ENCODE measurements at regions not wholly inside any gene's neighbourhood (a gene's known extent, or its start where the extent isn't known, plus 50 kb on each side); places are given as distances from the start of the nearest gene placed in this dataset.

- ChIA-PET POLR2A (no interaction called here), CTCF (no interaction called here)
- DNase-seq (ENCODE audit: low read depth): no peak
- Histone ChIP-seq H3K27me3 (ENCODE audit: control insufficient read depth, insufficient read depth, low read length) (no peaks in the 10 kb centered on the region), H3K4me3 (ENCODE audit: low read depth, low read length) (no peak overlapping the region), H3K36me3 (ENCODE audit: control insufficient read depth, insufficient read depth, low read length) (no peaks in the 10 kb centered on the region)
- no peak for TF ChIP-seq CTCF (IDR thresholded peaks at IDR 0.05; ENCODE audit: insufficient read depth, low read depth, low read length)
Observed at GRCh38 chr16:51753467-51754127, 602.5 kb upstream of the SALL1 start.

- no peak for DNase-seq (ENCODE audit: low read depth)
- ChIA-PET POLR2A (no interaction called here), CTCF (no interaction called here)
- H3K4me3 ChIP-seq (ENCODE audit: low read depth, low read length): no peak overlapping the region
- TF ChIP-seq CTCF (IDR thresholded peaks at IDR 0.05; ENCODE audit: insufficient read depth, low read depth, low read length): no peak
- H3K36me3 ChIP-seq (ENCODE audit: control insufficient read depth, insufficient read depth, low read length): no peaks in the 10 kb centered on the region
- no peaks in the 10 kb centered on the region for H3K27me3 ChIP-seq (ENCODE audit: control insufficient read depth, insufficient read depth, low read length)
Observed at GRCh38 chr16:51752438-51752995, 601.4 kb upstream of the SALL1 start.

GRCh38 chr16:51747329-51747728 is 596.3 kb upstream of the SALL1 start:
- no peak overlapping the region for H3K4me3 ChIP-seq (ENCODE audit: low read depth, low read length)
- H3K27me3 ChIP-seq (ENCODE audit: control insufficient read depth, insufficient read depth, low read length): no peaks in the 10 kb centered on the region
- H3K36me3 ChIP-seq (ENCODE audit: control insufficient read depth, insufficient read depth, low read length): no peaks in the 10 kb centered on the region
- no peak for DNase-seq (ENCODE audit: low read depth)
- no peak for TF ChIP-seq CTCF (IDR thresholded peaks at IDR 0.05; ENCODE audit: insufficient read depth, low read depth, low read length)
- ChIA-PET CTCF (interaction anchor here (1.0 kb wide), 1 partner anchor 422 kb away, joined by 3 read pairs; no protein-coding TSS in a partner anchor), POLR2A (no interaction called here)

- no peak for DNase-seq (ENCODE audit: low read depth)
- POLR2A ChIA-PET: no interaction called here
Observed at GRCh38 chr16:51734220-51734619, 583.1 kb upstream of the SALL1 start.

GRCh38 chr16:51733181-51733580 is 582.1 kb upstream of the SALL1 start:
- DNase-seq (ENCODE audit: low read depth): no peak
- TF ChIP-seq CTCF (IDR thresholded peaks at IDR 0.05; ENCODE audit: insufficient read depth, low read depth, low read length): no peak
- Histone ChIP-seq H3K36me3 (ENCODE audit: control insufficient read depth, insufficient read depth, low read length) (no peaks in the 10 kb centered on the region), H3K27me3 (ENCODE audit: control insufficient read depth, insufficient read depth, low read length) (no peaks in the 10 kb centered on the region), H3K4me3 (ENCODE audit: low read depth, low read length) (no peak overlapping the region)
- ChIA-PET CTCF (no interaction called here), POLR2A (no interaction called here)

More at GRCh38 chr16:51734220-51734619, 583.1 kb upstream of the SALL1 start:
- TF ChIP-seq CTCF (IDR thresholded peaks at IDR 0.05; ENCODE audit: insufficient read depth, low read depth, low read length): no peak
- H3K4me3 ChIP-seq (ENCODE audit: low read depth, low read length): no peak overlapping the region
- H3K27me3 ChIP-seq (ENCODE audit: control insufficient read depth, insufficient read depth, low read length): no peaks in the 10 kb centered on the region
- CTCF ChIA-PET: no interaction called here
- H3K36me3 ChIP-seq (ENCODE audit: control insufficient read depth, insufficient read depth, low read length): no peaks in the 10 kb centered on the region

All from BJ (cell line).